Adrenal gland (tissue), 9 donors: ENCODE measurements at regions not wholly inside any gene's neighbourhood (a gene's known extent, or its start where the extent isn't known, plus 50 kb on each side); places are given as distances from the start of the nearest gene placed in this dataset.

ENCODE experiments used
- DNase-seq, 7 donors: peaks; one replicate each; pipeline ENCODE4 v3.0.0-alpha.2; 2019 to 2020
- H3K27ac ChIP-seq, 5 donors: fragments of 200-600 bp; sonication (generic) in 4 of 5; 1 replicate in 3 of 5; 2 replicates in 2 of 5; pipeline versions ENCODE4 v1.5.1 to v1.8.0; 2016 to 2020; ENCODE audit warnings: mild to moderate bottlenecking in 1 of 5
- H3K27me3 ChIP-seq: fragments of 200-600 bp; 2 replicates; pipeline ENCODE4 v1.8.0; 2021
- H3K36me3 ChIP-seq, 2 donors: fragments of 200-600 bp; replicated peaks in 1 of 2; 1 replicate in 1 of 2; 2 replicates in 1 of 2; pipeline versions ENCODE4 v1.5.1 to v1.8.0; 2018 to 2022
- H3K4me1 ChIP-seq, 2 donors: fragments of 200-600 bp; replicated peaks in 1 of 2; 1 replicate in 1 of 2; 2 replicates in 1 of 2; pipeline versions ENCODE4 v1.5.1 to v1.8.0; 2018 to 2021
- H3K4me3 ChIP-seq, 4 donors: fragments of 200-600 bp; sonication (generic) in 3 of 4; one replicate each; pipeline ENCODE4 v1.5.1; 2016 to 2018
- H3K9me3 ChIP-seq, 3 donors: fragments of 200-600 bp; sonication (generic) in 1 of 3; replicated peaks in 1 of 3; 1 replicate in 2 of 3; 2 replicates in 1 of 3; pipeline versions ENCODE4 v1.5.1 to v1.8.0; 2016 to 2021
- CTCF ChIP-seq, 6 experiments: fragments of 450-650 bp in 4 of 6; fragments of 200-600 bp in 2 of 6; sonication (generic) in 1 of 6; IDR thresholded peaks; 1 replicate in 5 of 6; 2 replicates in 1 of 6; pipeline versions ENCODE4 v1.5.1 to v1.8.0; 2016 to 2021; ENCODE audit warnings: antibody characterized with exemption in 6 of 6, mild to moderate bottlenecking in 2 of 6, moderate library complexity in 1 of 6
- POLR2A ChIP-seq, 2 donors: fragments of 450-650 bp; IDR thresholded peaks; one replicate each; pipeline ENCODE4 v1.6.1; 2017; ENCODE audit warnings: antibody characterized with exemption in 2 of 2, mild to moderate bottlenecking in 2 of 2, moderate library complexity in 1 of 2
- WGBS, 4 donors: extraction: QIAGEN DNeasy Blood & Tissue Kit in 2 of 4; methylation state at CpG; one replicate each; pipeline versions ENCODE4 v1.1.5 to v1.1.7; 2013 to 2017; 5-methylcytosine and 5-hydroxymethylcytosine counted together
- intact Hi-C, 2 donors: fragments of 100-400 bp; cut with DNase I; formaldehyde crosslinking; loops; one replicate each; pipeline versions ENCODE4 v1.14.1 to v1.15.0; 2022 to 2023
- donor health status: healthy with polysubstance abuse.
- donor health status: Bipolar disorder and iron deficiency.
- donor health status: DM: yes; HTN: yes; CAD: no.
- donor health status: DM: no; HTN: no; CAD: no.
- donor health status: DM: no; HTN: no; CAD: no.

DNA sequence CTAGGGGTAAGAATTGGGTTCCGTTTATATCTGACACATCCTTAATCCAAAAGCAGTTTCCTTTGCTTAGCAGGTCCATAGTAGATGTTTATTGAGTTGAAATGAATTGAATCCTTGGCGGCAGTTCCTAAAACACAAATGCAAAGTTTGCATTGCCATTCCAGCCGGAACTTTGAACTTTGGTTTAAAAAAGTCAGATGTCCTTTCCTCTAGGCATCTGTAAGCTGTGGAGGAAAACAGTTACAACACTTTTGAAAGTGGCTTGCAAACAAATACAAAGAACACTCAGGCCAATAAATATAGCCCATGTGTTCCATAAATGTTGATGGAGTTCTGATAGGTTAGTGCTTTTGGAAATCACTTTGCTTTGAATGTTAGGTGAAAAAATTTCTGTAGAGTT, 374.7 kb upstream of the RARB start:
- DNase-seq = no peak
- Histone ChIP-seq H3K4me1 (no peaks in the 10 kb centered on the region), H3K27ac (no peak overlapping the region), H3K9me3 (no peaks in the 10 kb centered on the region), H3K36me3 (no peaks in the 10 kb centered on the region), H3K4me3 (no peak overlapping the region), H3K27me3 (no peaks in the 10 kb centered on the region)
- intact Hi-C loops = no loop called here
- TF ChIP-seq CTCF (IDR thresholded peaks at IDR 0.05) (no peak), POLR2A (IDR thresholded peaks at IDR 0.05) (no peak)
- WGBS, 4 donors = 78 to 88% (median 84%) methylated on average over 3 of the region's 3 CpGs

DNA sequence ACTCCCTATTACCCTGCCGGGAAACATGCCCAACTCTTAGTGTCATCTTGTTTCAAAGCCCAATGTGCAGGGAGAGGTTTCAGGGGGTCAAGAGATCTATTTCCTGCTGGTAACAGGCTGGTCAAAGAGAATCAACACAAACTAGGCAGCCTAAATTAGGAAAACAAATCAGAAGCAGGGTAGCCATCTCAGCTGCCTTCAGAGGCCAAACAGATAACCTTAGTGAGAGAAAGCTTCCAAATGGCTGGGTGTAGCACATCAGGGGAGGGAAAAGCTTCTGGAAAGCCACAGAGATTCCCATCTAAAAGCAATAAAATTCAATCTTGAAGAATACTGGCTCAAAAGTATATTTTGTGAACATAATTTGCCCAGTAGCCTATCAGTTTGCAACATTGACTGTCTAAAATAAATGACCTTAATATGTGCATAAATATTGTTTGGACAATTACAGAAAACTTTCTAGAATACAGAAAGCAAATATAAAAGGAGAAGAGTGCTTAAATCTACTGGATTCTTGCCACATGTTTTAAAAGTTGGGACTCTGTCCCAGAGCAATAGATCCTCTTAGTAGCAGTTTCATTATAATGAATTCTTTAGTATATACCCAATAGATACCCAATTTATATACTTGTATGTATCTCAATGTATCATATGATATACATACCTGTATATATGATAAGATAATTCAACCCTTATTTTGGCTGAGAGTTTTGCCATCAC, 371.9 kb upstream of the RARB start:
- TF ChIP-seq POLR2A (IDR thresholded peaks at IDR 0.05) (no peak), CTCF (IDR thresholded peaks at IDR 0.05) (no peak)
- DNase-seq = no peak
- WGBS, 4 donors = 33 to 78% (median 55%) methylated on average over 1 of the region's 1 CpG
- H3K9me3 ChIP-seq = no peaks in the 10 kb centered on the region
- H3K4me3 ChIP-seq = no peak overlapping the region
- H3K27me3 ChIP-seq = no peaks in the 10 kb centered on the region
- intact Hi-C loops = no loop called here
- no peak overlapping the region for H3K27ac ChIP-seq
- no peaks in the 10 kb centered on the region for H3K4me1 ChIP-seq
- no peaks in the 10 kb centered on the region for H3K36me3 ChIP-seq

DNA sequence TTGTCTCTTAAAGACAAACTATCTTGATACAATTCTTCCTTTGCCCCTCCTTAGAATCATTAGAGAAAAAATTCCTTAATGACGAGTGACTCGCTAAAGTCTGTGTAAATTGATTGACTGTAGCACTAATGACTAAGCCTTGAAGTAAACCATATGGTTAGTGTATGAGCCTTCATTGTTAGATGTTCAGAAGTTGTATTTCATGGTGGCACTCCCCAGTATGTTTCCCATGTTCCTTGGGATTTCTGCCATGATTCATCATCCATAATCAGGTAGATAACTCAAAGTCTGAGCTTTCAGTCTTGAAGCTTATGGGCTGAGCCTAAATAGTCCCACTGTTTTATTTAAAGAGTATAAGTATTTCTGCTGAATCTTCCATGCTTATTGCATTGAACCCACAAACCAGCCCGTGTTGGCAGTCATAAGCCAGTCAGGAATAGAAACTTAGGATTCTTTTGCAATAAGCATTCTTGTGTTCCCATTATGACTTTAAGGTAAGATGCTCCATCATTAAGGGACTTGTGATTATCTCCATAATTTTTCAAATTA, 371.2 kb upstream of the RARB start:
- Histone ChIP-seq H3K27ac (no peak overlapping the region), H3K36me3 (no peaks in the 10 kb centered on the region), H3K4me1 (no peaks in the 10 kb centered on the region), H3K27me3 (no peaks in the 10 kb centered on the region), H3K9me3 (no peaks in the 10 kb centered on the region), H3K4me3 (no peak overlapping the region)
- no peak for TF ChIP-seq CTCF (IDR thresholded peaks at IDR 0.05)
- TF ChIP-seq POLR2A (IDR thresholded peaks at IDR 0.05) = no peak
- WGBS, 4 donors = 64 to 74% (median 70%) methylated on average over 3 of the region's 3 CpGs
- intact Hi-C loops = no loop called here
- no peak for DNase-seq

DNA sequence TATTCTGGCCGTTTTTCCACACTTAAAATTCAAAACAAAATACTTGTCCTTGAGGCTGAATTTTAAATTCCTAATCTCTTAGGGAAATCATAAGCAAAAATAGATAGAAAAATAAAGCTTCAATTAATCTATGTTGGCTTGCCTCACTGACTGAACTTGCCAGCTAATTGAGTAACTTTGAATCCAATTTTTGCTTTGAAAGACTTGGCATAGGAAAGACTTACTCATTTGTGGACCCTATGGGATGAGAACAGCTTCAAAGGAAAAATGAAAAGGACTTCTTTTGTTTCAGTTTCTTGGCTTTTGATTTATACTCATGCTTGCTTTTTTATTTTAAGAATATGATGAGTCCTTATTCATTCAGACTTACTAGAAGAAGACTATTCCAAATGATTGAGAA, 370.7 kb upstream of the RARB start:
- intact Hi-C loops = no loop called here

More for the DNA sequence above, 370.7 kb upstream of the RARB start:
- no peak for DNase-seq
- Histone ChIP-seq H3K36me3 (no peaks in the 10 kb centered on the region), H3K9me3 (no peaks in the 10 kb centered on the region), H3K4me3 (no peak overlapping the region), H3K27me3 (no peaks in the 10 kb centered on the region), H3K27ac (no peak overlapping the region), H3K4me1 (no peaks in the 10 kb centered on the region)
- WGBS, 4 donors = 30 to 39% (median 35%) methylated on average over 1 of the region's 1 CpG
- no peak for TF ChIP-seq POLR2A (IDR thresholded peaks at IDR 0.05)
- TF ChIP-seq CTCF (IDR thresholded peaks at IDR 0.05) = no peak
